ENCODE measurements at regions not wholly inside any gene's neighbourhood (a gene's known extent, or its start where the extent isn't known, plus 50 kb on each side); places are given as distances from the start of the nearest gene placed in this dataset.

DNA sequence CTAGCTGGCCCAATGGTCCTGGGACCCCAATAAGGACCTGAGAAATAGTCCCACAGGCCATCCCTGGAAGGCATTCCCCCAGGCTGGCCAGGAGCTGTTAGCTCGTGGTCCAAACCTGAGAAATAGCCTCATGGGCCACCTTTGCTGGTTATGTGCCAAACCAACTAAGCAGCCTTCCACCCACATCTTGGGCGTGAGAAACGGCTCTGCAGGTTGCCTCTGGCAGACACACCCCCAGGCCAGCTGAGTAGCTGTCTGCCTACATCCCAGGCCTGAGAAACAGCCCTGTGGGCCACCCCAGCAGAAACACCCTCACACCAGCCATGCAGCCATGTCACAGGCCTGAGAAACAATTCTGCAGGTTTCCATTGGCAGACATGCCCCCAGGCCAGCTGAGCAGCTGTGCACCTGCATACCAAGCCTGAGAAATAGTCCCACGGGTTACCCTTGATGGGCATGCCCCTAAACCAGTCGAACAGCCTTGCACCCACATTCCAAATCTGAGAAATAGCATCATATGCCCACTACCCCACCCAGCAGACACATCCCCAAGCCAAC lies 567.8 kb upstream of the ID4 start:
- DNase-seq: no peak

DNA sequence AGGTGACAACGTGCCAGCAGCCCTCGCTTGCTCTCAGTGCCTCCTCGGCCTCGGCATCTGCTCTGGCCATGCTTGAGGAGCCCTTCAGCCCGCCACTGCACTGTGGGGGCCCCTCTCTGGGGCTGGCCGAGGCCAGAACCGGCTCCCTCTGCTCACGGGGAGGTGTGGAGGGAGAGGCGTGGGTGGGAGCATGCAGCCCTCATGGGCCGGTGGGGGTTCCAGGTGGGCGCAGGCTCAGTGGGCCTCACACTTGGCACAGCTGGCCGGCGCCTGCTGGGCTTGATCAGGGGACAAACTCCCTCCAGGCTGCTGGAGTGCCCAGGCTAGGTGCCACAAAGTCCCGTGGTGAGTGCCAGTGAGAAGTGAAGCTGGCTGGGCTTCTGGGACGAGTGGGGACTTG lies 566.6 kb upstream of the ID4 start:
- DNase-seq: no peak

DNA sequence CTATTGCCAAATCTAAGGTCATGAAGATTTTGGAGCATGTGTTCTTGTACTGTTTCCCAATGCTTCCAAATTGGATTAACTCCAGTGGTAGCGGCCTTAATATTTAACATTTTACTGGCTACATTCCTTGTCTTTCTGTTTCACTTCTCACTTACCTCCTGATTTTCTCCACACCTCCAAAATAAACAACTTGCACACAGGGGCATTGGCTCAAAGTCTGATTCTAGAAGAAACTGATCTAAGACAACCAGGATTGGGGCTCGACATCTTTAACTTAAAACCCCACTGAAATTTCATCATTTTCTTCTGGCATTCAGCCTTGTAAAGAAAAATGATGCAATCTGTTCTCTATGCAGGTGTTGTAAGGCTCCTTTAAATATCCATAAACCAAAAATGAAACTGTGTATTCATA lies 557.9 kb upstream of the ID4 start:
- peak in 1 of 2 experiments; percentile 28 for DNase-seq

GRCh38 chr6:19287928-19288327 lies 549.2 kb upstream of the ID4 start:
- DNase-seq: no peak

DNA sequence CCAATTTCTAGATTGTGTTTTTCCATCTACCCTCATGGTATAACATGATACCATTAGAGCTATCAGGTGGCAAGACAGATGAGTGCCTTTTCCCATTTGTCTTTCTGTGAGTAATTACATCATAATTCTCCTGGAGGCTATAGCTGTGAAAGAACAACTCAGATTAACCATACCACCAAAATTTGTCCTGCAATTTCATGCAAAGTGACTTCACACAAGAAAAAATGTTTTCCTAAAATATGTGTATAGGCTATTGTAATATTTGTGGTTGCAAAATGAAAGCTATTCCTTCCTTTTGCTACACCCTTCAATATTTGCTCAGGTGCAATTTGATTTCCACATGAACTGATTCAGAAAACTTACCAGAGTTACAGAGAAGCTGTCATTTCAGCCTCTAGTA lies 547.7 kb upstream of the ID4 start:
- DNase-seq: no peak

DNA sequence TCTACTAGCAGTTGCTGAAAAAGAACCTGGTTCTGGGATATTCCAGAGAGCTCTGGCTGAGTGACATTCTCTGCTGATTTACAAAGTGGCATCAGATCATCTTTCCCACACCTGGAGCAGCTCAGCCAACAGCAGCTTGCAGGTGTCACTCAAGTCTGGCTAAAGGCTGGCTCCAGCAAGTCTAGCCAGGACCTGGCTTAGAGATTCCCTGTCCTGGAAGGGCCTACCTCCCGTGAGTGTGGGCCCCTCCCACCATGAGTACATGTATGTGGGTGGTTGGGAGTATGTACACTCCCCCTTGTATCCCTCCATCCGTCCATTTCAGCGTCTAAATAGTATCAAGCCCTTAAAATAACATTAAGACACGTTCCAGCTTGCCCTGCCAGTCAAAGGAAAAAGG lies 539.3 kb upstream of the ID4 start:
- DNase-seq: no peak

- DNase-seq: no peak
Observed at GRCh38 chr6:19298421-19298820, 538.7 kb upstream of the ID4 start.

GRCh38 chr6:19299129-19299528 lies 538.0 kb upstream of the ID4 start:
- DNase-seq: no peak

DNA sequence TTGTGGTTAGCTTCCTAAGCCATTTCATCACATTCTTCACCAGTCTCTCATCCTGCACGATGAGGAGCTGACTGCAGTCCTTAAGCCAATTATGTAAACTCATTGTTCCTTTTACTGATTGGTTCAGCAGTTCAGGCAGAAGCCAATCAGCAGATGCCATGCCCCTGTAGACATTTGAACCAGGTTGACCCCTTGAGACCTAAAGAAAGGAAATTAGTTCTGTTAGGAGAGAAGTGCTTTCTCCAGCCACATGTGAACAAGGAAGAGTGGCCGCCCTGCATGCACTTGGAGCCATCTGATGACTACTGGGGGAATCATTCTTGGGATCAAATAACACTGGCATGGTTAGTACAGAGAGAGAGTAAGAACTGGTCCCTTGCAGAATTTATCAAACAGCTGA lies 535.2 kb upstream of the ID4 start:
- DNase-seq: no peak

- peak; percentile 81 to 93 for DNase-seq
Observed at GRCh38 chr6:19303383-19303782, 533.8 kb upstream of the ID4 start.

- no peak for DNase-seq
Observed at GRCh38 chr6:19309661-19310060, 527.5 kb upstream of the ID4 start.

GRCh38 chr6:19311786-19312185 lies 525.4 kb upstream of the ID4 start:
- DNase-seq: no peak

DNA sequence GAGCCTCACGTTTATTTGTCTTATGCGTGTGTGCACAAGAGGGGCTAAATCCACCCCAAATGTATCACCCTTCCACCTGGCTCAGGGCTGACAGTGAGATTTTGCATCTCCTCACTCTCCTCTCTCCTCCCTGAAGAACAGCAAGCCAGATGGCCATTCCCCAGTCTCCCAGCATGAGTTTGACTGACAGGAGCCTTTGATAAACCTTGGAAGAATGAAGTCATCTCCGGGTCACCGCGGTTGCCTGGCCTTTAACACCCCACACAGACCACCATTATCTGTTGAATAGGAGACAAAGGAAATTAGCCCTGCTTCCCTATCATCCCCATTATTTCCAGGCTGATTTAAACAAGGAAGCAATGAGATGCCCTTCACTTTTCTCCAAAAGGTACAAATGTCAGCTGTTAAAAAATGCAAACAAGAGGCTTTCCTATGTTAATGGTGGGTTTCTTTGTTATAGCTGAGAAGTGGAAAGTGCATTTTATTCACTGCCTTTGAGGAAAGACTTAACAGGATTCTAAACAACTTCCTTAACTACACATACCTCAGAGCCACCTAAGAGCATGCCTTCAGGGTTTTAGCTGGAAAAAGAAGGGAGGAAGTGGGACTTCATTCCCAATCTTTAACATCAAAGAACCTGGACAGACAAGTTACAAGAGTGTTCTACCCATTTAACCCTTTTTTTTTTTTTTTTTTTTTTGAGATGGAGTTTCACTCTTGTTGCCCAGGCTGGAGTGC lies 524.8 kb upstream of the ID4 start:
- DNase-seq: peak in 1 of 2 experiments; percentile 34

GRCh38 chr6:19317431-19317986 lies 519.7 kb upstream of the ID4 start:
- DNase-seq: peak in 1 of 2 experiments; percentile 23

DNA sequence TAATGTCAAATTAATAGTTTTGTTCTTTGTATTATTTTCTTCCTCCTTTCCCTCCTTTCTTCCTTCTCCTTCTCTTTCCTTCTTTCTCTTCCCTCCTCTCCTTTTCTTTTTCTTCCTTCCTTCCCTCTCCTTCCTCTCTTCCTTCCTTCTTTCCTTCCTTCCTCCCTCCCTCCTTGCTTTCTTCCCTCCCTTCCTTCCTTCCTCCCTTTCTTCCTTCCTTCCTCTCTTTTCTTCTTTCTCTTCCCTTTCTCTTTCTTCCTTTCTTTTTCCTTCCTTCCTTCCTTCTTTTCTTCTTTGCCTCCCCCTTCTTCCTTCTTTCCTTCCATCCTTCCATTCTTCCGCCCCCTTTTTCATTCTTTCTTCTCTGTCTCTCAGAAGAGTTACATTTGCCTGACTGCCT lies 518.2 kb upstream of the ID4 start:
- DNase-seq: no peak

GRCh38 chr6:19320111-19320581 lies 517.0 kb upstream of the ID4 start:
- no peak for DNase-seq

DNA sequence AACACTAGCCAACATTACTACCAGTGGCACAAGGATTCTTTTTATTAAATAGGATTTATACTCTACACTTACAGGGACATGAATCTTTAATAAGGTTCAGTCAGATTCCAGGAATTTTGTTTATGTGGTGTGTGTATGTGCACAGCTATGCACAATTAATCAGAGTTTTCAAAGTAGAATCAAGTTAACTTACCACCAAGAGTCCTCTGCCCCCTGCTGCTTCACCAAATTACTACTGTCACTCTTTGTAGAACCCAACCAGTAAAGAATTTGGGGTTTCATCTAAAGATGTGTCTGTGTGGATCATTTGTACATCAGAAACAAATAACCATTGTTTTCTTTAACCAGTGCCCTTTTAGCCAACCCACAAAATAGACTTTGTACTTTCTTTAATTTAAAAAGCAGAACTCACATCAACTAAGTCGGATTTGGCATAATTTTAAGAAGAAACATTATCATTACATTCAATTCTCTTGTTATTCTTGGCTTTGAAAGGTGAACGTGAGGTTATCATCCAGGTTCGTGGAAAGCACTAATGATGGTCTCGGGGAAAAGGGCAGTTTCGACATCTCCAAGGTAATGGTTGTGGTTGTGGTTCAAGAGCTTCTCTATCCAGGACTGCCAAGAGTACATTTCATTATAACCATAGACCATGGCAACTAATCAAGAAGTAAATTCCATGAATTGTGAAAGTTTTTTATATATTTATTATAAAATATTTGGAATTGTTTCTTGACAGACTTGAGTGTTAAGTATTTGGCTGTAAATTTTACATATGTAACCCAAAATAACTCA lies 514.3 kb upstream of the ID4 start:
- no peak for DNase-seq

DNA sequence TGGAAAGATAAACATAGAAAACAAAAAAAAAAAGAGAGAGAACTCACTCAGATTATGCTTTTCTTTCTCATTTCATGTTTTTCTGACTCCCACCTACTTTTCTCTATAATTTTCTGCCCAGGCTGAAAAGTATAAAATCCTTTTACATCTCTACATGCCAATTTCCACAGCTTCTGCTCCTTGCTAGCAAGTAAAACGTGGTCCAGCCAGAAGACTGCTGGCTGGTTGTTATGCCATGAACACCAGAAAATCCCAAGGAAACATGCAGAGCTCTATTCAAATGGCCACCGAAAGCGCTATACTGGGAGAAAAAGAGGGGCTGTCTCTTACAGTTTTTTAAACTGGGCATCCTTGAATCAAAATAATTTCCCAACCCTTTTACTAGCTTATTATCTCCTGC lies 512.8 kb upstream of the ID4 start:
- no peak for DNase-seq

- peak in 1 of 2 experiments; percentile 72 for DNase-seq
Observed at GRCh38 chr6:19325335-19325789, 511.8 kb upstream of the ID4 start.

DNA sequence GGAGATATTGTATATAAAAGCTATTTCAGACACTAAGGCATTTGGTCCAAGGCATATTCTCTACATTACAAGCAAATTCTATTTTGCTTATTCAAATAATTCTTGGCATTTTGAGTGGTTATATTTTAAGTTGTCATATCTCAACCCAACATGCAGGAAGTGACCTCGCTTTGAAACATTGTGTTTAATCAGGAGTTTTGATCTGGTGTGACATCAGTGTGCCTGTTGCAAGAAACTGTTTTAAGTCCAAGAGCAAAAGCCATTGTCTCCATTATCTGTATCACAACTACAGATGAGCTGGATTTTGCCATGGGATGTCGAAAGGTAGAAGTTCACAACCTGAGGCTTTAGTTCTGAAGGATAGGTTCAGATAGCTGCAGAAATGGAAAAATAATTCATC lies 509.9 kb upstream of the ID4 start:
- no peak for DNase-seq

DNA sequence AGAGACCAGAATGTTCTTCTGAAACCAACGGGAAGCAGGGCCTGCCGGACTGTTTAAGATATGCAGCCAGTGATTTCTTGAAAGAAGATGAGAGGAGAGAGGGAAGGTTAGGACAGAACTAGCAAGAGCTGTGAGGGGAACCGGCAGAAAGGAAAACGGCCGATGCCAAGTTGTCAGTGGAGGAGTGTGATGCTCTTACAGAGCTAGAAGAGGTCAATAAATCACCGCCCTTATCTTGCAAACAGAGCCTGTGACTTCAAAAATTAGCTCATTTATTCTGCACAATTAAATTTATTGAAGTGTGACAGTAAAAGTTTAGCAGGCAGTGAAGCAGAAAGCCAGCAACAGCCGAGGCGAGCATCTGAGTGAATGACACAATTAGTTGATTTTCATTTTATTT lies 509.5 kb upstream of the ID4 start:
- DNase-seq: peak in 1 of 2 experiments; percentile 45

GRCh38 chr6:19329078-19329477 lies 508.1 kb upstream of the ID4 start:
- no peak for DNase-seq

DNA sequence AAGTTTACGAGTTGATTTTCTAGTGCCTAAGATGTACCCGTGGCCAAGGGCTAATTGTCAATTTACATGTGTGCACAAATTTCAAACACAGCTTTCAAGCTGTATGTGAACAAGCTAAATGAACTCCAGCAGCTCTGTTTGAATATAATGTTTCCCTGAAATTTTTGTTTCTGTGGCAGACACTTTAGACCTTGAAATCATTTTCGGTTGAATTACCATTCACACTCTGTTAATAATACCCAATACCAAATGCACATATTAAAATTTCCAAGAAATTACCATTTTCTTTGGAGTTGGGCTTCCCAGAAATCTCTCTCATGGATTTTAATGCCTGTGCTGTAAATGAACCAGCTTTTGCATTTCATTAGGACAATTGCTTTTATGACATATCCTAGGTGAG lies 506.1 kb upstream of the ID4 start:
- DNase-seq: no peak
